Prostate gland (tissue), 2 donors: ENCODE measurements at regions not wholly inside any gene's neighbourhood (a gene's known extent, or its start where the extent isn't known, plus 50 kb on each side); places are given as distances from the start of the nearest gene placed in this dataset.
"Not testable (repeated sequence)": the region's sequence is repeated elsewhere in the genome, so short reads cannot be mapped to it uniquely, and the experiment has no call there.

Experiments
- POLR2A ChIP-seq: fragments of 450-650 bp; IDR thresholded peaks from one replicate; pipeline ENCODE4 v1.6.1; 2016; ENCODE audit warnings: antibody characterized with exemption, mild to moderate bottlenecking
- TF ChIP-seq, protein P1 (sequence below), 4 experiments: fragments of 200-600 bp in 2 of 4; fragments of 450-650 bp in 2 of 4; sonication (generic) in 2 of 4; IDR thresholded peaks; 1 replicate in 3 of 4; 2 replicates in 1 of 4; pipeline ENCODE4 v1.5.1; 2016 to 2019; ENCODE audit warnings: antibody characterized with exemption in 4 of 4, mild to moderate bottlenecking in 2 of 4, moderate library complexity in 2 of 4

DNA sequence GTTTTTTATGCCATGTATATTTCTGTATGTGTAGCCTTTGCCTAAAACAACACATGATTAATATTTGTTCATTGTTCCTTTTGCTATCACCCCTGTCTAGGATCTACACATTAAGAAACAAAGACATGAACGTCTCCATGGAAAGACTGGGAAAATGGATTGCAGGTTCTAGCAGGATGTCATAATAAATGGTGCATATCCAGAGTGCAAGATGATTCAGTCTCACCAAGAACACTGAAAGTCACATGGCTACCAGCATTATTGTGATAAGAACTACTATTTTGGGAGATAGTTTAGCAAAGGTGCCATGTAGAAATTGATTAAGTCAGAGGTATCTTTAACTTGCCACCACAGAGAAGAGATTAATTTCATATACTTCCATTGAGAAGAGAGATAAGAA is 398.3 kb downstream of the OR4F29 start:
- TF ChIP-seq POLR2A, result not testable (repeated sequence)
- TF ChIP-seq, protein P1, sequence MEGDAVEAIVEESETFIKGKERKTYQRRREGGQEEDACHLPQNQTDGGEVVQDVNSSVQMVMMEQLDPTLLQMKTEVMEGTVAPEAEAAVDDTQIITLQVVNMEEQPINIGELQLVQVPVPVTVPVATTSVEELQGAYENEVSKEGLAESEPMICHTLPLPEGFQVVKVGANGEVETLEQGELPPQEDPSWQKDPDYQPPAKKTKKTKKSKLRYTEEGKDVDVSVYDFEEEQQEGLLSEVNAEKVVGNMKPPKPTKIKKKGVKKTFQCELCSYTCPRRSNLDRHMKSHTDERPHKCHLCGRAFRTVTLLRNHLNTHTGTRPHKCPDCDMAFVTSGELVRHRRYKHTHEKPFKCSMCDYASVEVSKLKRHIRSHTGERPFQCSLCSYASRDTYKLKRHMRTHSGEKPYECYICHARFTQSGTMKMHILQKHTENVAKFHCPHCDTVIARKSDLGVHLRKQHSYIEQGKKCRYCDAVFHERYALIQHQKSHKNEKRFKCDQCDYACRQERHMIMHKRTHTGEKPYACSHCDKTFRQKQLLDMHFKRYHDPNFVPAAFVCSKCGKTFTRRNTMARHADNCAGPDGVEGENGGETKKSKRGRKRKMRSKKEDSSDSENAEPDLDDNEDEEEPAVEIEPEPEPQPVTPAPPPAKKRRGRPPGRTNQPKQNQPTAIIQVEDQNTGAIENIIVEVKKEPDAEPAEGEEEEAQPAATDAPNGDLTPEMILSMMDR (IDR thresholded peaks at IDR 0.05), result not testable (repeated sequence)
